ENCODE measurements at regions not wholly inside any gene's neighbourhood (a gene's known extent, or its start where the extent isn't known, plus 50 kb on each side); places are given as distances from the start of the nearest gene placed in this dataset.

- TF ChIP-seq CTCF (IDR thresholded peaks at IDR 0.05; ENCODE audit: low read depth, low read length, missing input control) (no peak), GABPA (IDR thresholded peaks at IDR 0.05 in 1 of 2, conservative IDR thresholded peaks at IDR 0.05 in 1 of 2) (no peak), RXRA (IDR thresholded peaks at IDR 0.05) (no peak), ATF3 (IDR thresholded peaks at IDR 0.05) (no peak), REST (IDR thresholded peaks at IDR 0.05) (no peak), TAF1 (conservative IDR thresholded peaks at IDR 0.05) (no peak), EGR1 (IDR thresholded peaks at IDR 0.05; ENCODE audit: low read depth in 2 of 2) (no peak), YY1 (IDR thresholded peaks at IDR 0.05) (no peak)
Measured at GRCh38 chr1:238778113-238778512, 608.3 kb upstream of the CHRM3 start.
